SU-DHL-6 (cell line): ENCODE measurements at regions not wholly inside any gene's neighbourhood (a gene's known extent, or its start where the extent isn't known, plus 50 kb on each side); places are given as distances from the start of the nearest gene placed in this dataset.

Source experiments
- H2AFZ ChIP-seq: fragments of 200-600 bp; sonication (generic); 2 replicates; pipeline ENCODE4 v1.6.1; 2014; ENCODE audit warnings: low read depth, mild to moderate bottlenecking, moderate library complexity, mixed read lengths, antibody characterized with exemption, low read length; ENCODE audit not compliant: severe bottlenecking
- H3F3A ChIP-seq: fragments of 200-600 bp; shearing (Covaris generic); 2 replicates; pipeline ENCODE4 v1.6.0; 2016; ENCODE audit warnings: antibody characterized with exemption, mild to moderate bottlenecking; ENCODE audit not compliant: insufficient read depth
- H3K27ac ChIP-seq: fragments of 200-600 bp; sonication (generic); 2 replicates; pipeline ENCODE4 v1.5.1; 2016; ENCODE audit warnings: low read depth, mild to moderate bottlenecking, low read length, moderate library complexity, mixed read lengths
- H3K27me3 ChIP-seq: fragments of 200-600 bp; sonication (generic), shearing (Covaris generic); 2 replicates; pipeline ENCODE4 v1.6.0; 2014; ENCODE audit warnings: mild to moderate bottlenecking, low read length
- H3K36me3 ChIP-seq: fragments of 200-600 bp; sonication (generic); 2 replicates; pipeline ENCODE4 v1.6.1; 2014; ENCODE audit warnings: mild to moderate bottlenecking, low read length, mixed read lengths
- H3K4me2 ChIP-seq: fragments of 300-600, 200-600 bp; shearing (Covaris generic), sonication (generic); 2 replicates; pipeline ENCODE4 v1.6.0; 2014; ENCODE audit warnings: low read length, low read depth, mild to moderate bottlenecking; ENCODE audit not compliant: poor library complexity, severe bottlenecking
- H3K4me3 ChIP-seq: fragments of 200-600 bp; sonication (generic); 2 replicates; pipeline ENCODE4 v1.5.1; 2014; ENCODE audit warnings: antibody characterized with exemption, low read length, mild to moderate bottlenecking, mixed read lengths; ENCODE audit not compliant: insufficient read depth, poor library complexity, severe bottlenecking
- H3K79me2 ChIP-seq: fragments of 200-600 bp; sonication (generic); 2 replicates; pipeline ENCODE4 v1.6.1; 2014; ENCODE audit warnings: mild to moderate bottlenecking, low read length, moderate library complexity; ENCODE audit not compliant: insufficient read depth
- H3K9ac ChIP-seq: fragments of 200-600 bp; sonication (generic); 2 replicates; pipeline ENCODE4 v1.7.0; 2014; ENCODE audit warnings: mild to moderate bottlenecking, low read length
- H3K9me2 ChIP-seq: fragments of 200-600 bp; sonication (generic); replicated peaks from 2 replicates; pipeline ENCODE4 v1.6.1; 2014; ENCODE audit warnings: low read length; ENCODE audit not compliant: insufficient read depth
- H3K9me3 ChIP-seq: fragments of 200-600 bp; sonication (generic); 2 replicates; pipeline ENCODE4 v1.6.1; 2014; ENCODE audit warnings: low read length, mixed read lengths; ENCODE audit not compliant: insufficient read depth
- H4K20me1 ChIP-seq: fragments of 200-600 bp; sonication (generic); 2 replicates; pipeline ENCODE4 v1.6.1; 2014; ENCODE audit warnings: low read depth, mild to moderate bottlenecking, antibody characterized with exemption, low read length, moderate library complexity, mixed read lengths
- CTCF ChIP-seq: fragments of 200-600 bp; sonication (generic); IDR thresholded peaks from one replicate; pipeline ENCODE4 v1.5.1; 2017; ENCODE audit warnings: antibody characterized with exemption, mild to moderate bottlenecking, low read length, moderate library complexity; ENCODE audit not compliant: insufficient read depth, poor library complexity, severe bottlenecking
- EZH2phosphoT487 ChIP-seq: fragments of 200-600 bp; sonication (generic), shearing (Covaris generic); conservative IDR thresholded peaks from 2 replicates; pipeline ENCODE4 v1.6.1; 2018; ENCODE audit warnings: mild to moderate bottlenecking, antibody characterized with exemption, low read length, moderate library complexity, mixed read lengths

- no peaks in the 10 kb centered on the region for H3K9me2 ChIP-seq
- H3K4me2 ChIP-seq, result no peak overlapping the region
- no peaks in the 10 kb centered on the region for H4K20me1 ChIP-seq
- no peak overlapping the region for H3K27ac ChIP-seq
- no peak overlapping the region for H3K4me3 ChIP-seq
- no peaks in the 10 kb centered on the region for H3F3A ChIP-seq
- H3K9ac ChIP-seq, result no peak overlapping the region
- H3K79me2 ChIP-seq, result no peaks in the 10 kb centered on the region
- no peaks in the 10 kb centered on the region for H3K27me3 ChIP-seq
- H3K36me3 ChIP-seq, result no peaks in the 10 kb centered on the region
- no peak for TF ChIP-seq EZH2phosphoT487
- TF ChIP-seq CTCF, result no peak
- no peaks in the 10 kb centered on the region for H3K9me3 ChIP-seq
- H2AFZ ChIP-seq, result no peak overlapping the region
Observed at GRCh38 chr10:36280890-36281499, 638.9 kb upstream of the FZD8 start.

DNA sequence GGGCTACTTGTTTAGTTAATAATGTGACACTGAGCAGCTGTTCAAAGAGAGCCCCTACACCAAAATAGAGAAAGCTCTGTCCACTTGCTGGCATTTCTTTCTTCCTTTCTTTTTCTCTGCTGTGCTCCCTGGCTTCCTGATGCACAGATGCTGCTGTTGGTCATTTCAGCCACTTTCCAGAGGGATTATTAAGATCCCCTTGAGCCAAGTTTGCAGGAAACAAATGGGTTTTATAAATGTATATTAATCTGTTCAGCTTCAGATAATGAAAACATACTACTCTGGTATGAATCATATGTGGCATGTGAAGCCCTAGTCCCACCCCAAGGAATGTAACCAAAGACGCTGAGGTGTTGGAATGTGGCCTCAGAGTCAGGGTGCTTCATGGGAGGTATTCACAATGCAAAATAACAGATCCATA lies 638.2 kb upstream of the FZD8 start:
- Histone ChIP-seq H3K4me3 (no peak overlapping the region), H3K9me2 (no peaks in the 10 kb centered on the region), H3K9me3 (no peaks in the 10 kb centered on the region), H3K79me2 (no peaks in the 10 kb centered on the region), H4K20me1 (no peaks in the 10 kb centered on the region), H3K36me3 (no peaks in the 10 kb centered on the region), H3K9ac (no peak overlapping the region), H3F3A (no peaks in the 10 kb centered on the region), H3K4me2 (no peak overlapping the region), H2AFZ (no peak overlapping the region), H3K27me3 (no peaks in the 10 kb centered on the region), H3K27ac (no peak overlapping the region)
- TF ChIP-seq CTCF (no peak), EZH2phosphoT487 (no peak)

- H2AFZ ChIP-seq, result no peak overlapping the region
- H3F3A ChIP-seq, result no peaks in the 10 kb centered on the region
- H3K27ac ChIP-seq, result no peak overlapping the region
- no peak overlapping the region for H3K9ac ChIP-seq
- no peaks in the 10 kb centered on the region for H3K79me2 ChIP-seq
- TF ChIP-seq CTCF (no peak), EZH2phosphoT487 (no peak)
- H3K9me2 ChIP-seq, result no peaks in the 10 kb centered on the region
- H3K4me3 ChIP-seq, result no peak overlapping the region
- no peaks in the 10 kb centered on the region for H3K27me3 ChIP-seq
- no peak overlapping the region for H3K4me2 ChIP-seq
- no peaks in the 10 kb centered on the region for H4K20me1 ChIP-seq
- H3K9me3 ChIP-seq, result no peaks in the 10 kb centered on the region
- H3K36me3 ChIP-seq, result no peaks in the 10 kb centered on the region
Observed at GRCh38 chr10:36278176-36278575, 636.1 kb upstream of the FZD8 start.
